ENCODE measurements at regions not wholly inside any gene's neighbourhood (a gene's known extent, or its start where the extent isn't known, plus 50 kb on each side); places are given as distances from the start of the nearest gene placed in this dataset.

- H3K4me3 ChIP-seq, result no peak overlapping the region
- intact Hi-C loops (cut with DNase I), result no loop called here
- no peak for TF ChIP-seq CTCF (IDR thresholded peaks at IDR 0.05)
- no peaks in the 10 kb centered on the region for H3K27me3 ChIP-seq
- H3K4me1 ChIP-seq, result no peaks in the 10 kb centered on the region
- no peak for DNase-seq
- no peaks in the 10 kb centered on the region for H3K36me3 ChIP-seq
- H3K9me3 ChIP-seq, result no peaks in the 10 kb centered on the region
- no peak overlapping the region for H3K9ac ChIP-seq (ENCODE audit: low read depth in 2 of 2, low read length in 2 of 2)
- H3K27ac ChIP-seq, result no peak overlapping the region
Observed at GRCh38 chr5:174402222-174402812, 322.1 kb upstream of the MSX2 start.

- no peak overlapping the region for H3K4me3 ChIP-seq
Observed at GRCh38 chr5:174404848-174405247, 319.5 kb upstream of the MSX2 start.

GRCh38 chr5:174409070-174409469, 315.3 kb upstream of the MSX2 start:
- Histone ChIP-seq H3K4me1 (no peaks in the 10 kb centered on the region), H3K9me3 (no peaks in the 10 kb centered on the region), H3K4me3 (no peak overlapping the region), H3K27ac (no peak overlapping the region), H3K27me3 (no peaks in the 10 kb centered on the region), H3K36me3 (no peaks in the 10 kb centered on the region), H3K9ac (ENCODE audit: low read depth in 2 of 2, low read length in 2 of 2) (no peak overlapping the region)
- no peak for DNase-seq
- TF ChIP-seq CTCF (IDR thresholded peaks at IDR 0.05), result no peak
- intact Hi-C loops (cut with DNase I), result no loop called here

More at GRCh38 chr5:174404848-174405247, 319.5 kb upstream of the MSX2 start:
- no peaks in the 10 kb centered on the region for H3K4me1 ChIP-seq
- no peaks in the 10 kb centered on the region for H3K27me3 ChIP-seq
- no peak for DNase-seq
- H3K9ac ChIP-seq (ENCODE audit: low read depth in 2 of 2, low read length in 2 of 2), result no peak overlapping the region
- TF ChIP-seq CTCF (IDR thresholded peaks at IDR 0.05), result no peak
- H3K9me3 ChIP-seq, result no peaks in the 10 kb centered on the region
- no peak overlapping the region for H3K27ac ChIP-seq
- intact Hi-C loops (cut with DNase I), result no loop called here
- no peaks in the 10 kb centered on the region for H3K36me3 ChIP-seq

GRCh38 chr5:174409971-174410370, 314.4 kb upstream of the MSX2 start:
- intact Hi-C loops (cut with DNase I), result no loop called here
- Histone ChIP-seq H3K9ac (ENCODE audit: low read depth in 2 of 2, low read length in 2 of 2) (no peak overlapping the region), H3K4me1 (no peaks in the 10 kb centered on the region), H3K9me3 (no peaks in the 10 kb centered on the region), H3K27ac (no peak overlapping the region), H3K36me3 (no peaks in the 10 kb centered on the region), H3K27me3 (no peaks in the 10 kb centered on the region), H3K4me3 (no peak overlapping the region)
- DNase-seq, result no peak
- no peak for TF ChIP-seq CTCF (IDR thresholded peaks at IDR 0.05)

GRCh38 chr5:174410716-174411478, 313.5 kb upstream of the MSX2 start:
- intact Hi-C loops (cut with DNase I), result no loop called here
- no peak overlapping the region for H3K27ac ChIP-seq
- no peak overlapping the region for H3K4me3 ChIP-seq
- H3K4me1 ChIP-seq, result no peaks in the 10 kb centered on the region
- H3K9me3 ChIP-seq, result no peaks in the 10 kb centered on the region
- no peak overlapping the region for H3K9ac ChIP-seq (ENCODE audit: low read depth in 2 of 2, low read length in 2 of 2)
- DNase-seq, result no peak
- TF ChIP-seq CTCF (IDR thresholded peaks at IDR 0.05), result no peak
- no peaks in the 10 kb centered on the region for H3K27me3 ChIP-seq
- no peaks in the 10 kb centered on the region for H3K36me3 ChIP-seq
